DMS153 (cell line): ENCODE measurements at regions not wholly inside any gene's neighbourhood (a gene's known extent, or its start where the extent isn't known, plus 50 kb on each side); places are given as distances from the start of the nearest gene placed in this dataset.
A peak's percentile ranks its signal among the peaks of the same experiment; 100 is the strongest.
"Not testable (repeated sequence)": the region's sequence is repeated elsewhere in the genome, so short reads cannot be mapped to it uniquely, and the experiment has no call there.

Experiments used
- DNase-seq: peaks from one replicate; lab custom pipeline; 2025; lab: John Stamatoyannopoulos, UW

- DNase-seq, result not testable (repeated sequence)
Measured at GRCh38 chr11:3514635-3515424, 127.0 kb downstream of the ART5 start.

DNA sequence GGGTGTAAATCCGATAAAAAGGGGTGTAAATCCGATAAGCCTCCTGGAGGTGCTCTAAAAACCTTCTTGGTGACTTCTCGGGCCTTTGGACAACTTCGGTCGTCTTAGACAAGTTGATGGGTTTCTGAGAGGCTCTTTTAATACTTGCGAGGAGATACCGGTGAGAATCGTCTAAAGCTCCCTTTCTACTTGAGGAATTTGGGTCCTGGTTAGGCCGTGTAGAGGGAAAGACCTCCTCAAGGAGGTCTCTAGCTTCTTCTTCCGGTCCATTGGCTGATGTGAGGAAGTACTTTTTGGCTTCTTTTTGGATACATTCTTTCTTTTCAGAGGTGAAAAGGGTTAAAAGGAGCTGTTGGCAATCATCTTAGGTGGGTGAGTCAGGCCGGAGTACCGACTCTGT is 128.5 kb downstream of the ART5 start:
- DNase-seq, result not testable (repeated sequence)

DNA sequence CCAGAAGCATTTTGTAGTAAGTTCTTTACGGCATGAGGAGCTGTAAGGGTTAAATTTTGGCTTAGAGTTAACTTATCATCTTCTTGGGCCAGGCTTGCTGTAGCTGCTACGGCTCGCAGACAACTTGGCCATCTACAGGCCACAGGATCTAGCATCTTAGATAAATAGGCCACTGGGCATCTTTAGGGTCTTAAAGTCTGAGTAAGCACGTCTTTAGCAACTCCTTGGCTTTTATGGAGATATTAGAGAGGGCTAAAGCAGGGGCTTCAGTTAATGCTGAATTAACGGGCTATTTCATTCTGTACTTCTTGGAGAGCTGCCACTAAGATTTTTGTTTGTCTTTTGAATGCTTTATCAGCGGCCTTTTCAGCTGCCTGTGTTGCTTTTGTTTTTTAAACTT is 129.0 kb downstream of the ART5 start:
- DNase-seq, result not testable (repeated sequence)

GRCh38 chr11:3512133-3512703 is 129.6 kb downstream of the ART5 start:
- DNase-seq, result peak; percentile 10

GRCh38 chr11:3511416-3512132 is 130.2 kb downstream of the ART5 start:
- DNase-seq, result not testable (repeated sequence)

DNA sequence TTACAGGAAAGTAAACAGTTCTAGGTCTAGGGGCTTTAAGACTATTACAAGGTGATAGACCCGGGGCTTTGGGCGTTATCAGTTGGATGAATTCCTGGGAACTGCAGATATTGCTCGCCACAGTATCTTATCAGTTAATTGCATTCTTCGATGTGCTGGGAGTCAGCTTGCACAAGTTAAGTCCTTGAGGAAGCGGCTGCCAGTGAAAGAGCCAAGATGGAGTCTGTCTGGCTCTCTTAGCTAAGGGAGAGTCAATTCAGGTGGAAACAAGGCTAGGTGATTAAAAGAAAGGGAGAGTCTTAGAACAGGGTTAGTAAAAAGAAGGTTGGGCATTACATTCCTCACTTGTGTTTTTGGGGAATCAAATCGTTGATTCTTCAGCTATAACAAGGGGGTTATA is 130.6 kb upstream of the ZNF195 start:
- not testable (repeated sequence) for DNase-seq

DNA sequence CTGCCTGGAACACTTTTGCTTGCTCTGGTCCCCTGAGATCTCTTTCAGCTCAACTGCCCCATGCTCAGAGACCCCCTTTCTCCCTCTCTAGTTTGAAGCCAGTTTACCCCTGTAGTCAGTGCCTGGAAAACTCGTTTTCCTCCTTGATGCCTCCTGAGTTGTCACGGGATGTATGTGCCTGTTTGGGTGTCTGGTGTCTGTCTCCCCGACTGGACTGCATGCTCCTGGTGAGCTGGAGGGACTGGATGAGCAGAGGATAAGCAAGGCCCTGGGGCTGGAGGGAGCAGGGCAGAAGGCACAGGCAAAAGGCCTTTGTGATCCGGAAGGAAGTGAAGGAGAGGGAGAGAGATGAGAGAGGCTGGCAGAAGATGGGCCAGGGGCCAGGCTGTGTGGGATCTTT is 120.3 kb upstream of the ZNF195 start:
- DNase-seq, result not testable (repeated sequence)

GRCh38 chr11:3498356-3498755 is 119.4 kb upstream of the ZNF195 start:
- not testable (repeated sequence) for DNase-seq

DNA sequence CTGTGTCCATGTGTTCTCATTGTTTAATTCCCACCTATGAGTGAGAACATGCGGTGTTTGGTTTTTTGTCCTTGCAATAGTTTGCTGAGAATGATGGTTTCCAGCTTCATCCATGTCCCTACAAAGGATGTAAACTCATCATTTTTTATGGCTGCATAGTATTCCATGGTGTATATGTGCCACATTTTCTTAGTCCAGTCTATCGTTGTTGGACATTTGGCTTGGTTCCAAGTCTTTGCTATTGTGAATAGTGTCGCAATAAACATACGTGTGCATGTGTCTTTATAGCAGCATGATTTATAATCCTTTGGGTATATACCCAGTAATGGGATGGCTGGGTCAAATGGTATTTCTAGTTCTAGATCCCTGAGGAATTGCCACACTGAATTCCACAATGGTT is 114.2 kb upstream of the ZNF195 start:
- not testable (repeated sequence) for DNase-seq

- DNase-seq, result not testable (repeated sequence)
Measured at GRCh38 chr11:3488003-3488402, 109.1 kb upstream of the ZNF195 start.

DNA sequence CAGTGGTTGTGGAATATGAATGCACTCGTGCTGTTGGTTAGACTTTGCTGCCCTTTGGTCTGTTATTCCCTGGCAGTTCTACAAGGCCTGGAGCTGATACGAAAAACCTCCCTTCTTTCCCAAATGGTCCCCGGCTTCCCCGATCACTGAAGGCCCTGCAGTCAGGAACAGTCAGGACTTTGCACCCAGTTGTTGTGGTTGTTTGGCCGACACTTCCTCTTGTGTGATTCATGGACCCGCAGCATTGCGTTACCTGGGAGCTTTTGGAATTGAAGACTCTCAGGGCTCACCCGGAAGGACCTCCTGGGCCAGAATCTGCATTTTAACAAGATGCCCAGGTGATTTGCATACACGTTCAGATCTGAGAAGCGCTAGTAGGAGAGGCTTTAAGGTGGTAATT is 106.8 kb upstream of the ZNF195 start:
- DNase-seq, result not testable (repeated sequence)

DNA sequence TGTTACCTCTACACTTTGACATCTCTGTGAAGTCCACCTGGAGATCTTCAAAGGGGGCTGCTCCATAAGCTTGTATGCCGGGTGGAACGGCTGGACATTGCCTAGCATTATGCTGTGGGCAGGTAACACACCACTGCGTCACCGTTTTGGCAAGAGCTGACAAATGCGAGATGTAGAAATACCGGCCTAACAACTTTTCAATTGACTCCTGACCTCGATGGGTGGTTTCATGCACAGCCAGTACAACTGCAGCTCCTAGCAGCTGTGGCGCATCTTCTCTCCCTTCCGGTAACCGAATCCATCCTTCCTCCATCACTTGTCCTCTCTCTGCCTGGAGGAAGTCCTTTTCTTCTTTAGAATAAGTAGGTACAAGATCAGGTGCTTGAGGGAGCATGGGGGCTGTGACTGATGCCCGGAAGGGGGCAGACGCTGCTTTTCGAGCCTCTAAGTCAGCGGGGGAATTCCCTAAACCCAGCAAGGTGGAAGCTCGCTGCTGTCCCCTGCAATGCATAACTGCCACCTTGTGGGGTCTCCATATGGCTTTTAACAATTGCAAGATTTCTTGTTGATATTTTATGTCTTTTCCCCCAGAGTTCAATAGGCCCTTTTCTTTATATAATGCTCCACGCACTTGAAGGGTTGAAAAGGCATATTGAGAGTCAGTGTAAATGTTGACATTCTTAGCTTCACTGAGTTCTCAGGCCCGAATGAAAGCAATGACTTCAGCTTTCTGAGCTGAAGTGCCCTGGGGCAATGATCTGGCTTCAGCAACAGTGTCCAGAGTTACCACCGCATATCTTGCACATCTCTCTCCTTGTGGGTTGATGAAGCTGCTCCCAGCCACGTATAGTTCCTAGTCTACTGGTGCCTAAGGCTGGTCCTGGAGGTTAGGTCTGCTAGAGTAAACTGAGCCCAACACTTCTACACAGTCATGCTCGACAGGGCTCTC is 98.3 kb upstream of the ZNF195 start:
- peak; percentile 63 for DNase-seq

GRCh38 chr11:3476084-3476936 is 97.4 kb upstream of the ZNF195 start:
- DNase-seq, result peak; percentile 5

GRCh38 chr11:3468963-3469362 is 90.0 kb upstream of the ZNF195 start:
- not testable (repeated sequence) for DNase-seq

GRCh38 chr11:3467599-3467998 is 88.7 kb upstream of the ZNF195 start:
- DNase-seq, result not testable (repeated sequence)

GRCh38 chr11:3455666-3456065 is 76.7 kb upstream of the ZNF195 start:
- not testable (repeated sequence) for DNase-seq

DNA sequence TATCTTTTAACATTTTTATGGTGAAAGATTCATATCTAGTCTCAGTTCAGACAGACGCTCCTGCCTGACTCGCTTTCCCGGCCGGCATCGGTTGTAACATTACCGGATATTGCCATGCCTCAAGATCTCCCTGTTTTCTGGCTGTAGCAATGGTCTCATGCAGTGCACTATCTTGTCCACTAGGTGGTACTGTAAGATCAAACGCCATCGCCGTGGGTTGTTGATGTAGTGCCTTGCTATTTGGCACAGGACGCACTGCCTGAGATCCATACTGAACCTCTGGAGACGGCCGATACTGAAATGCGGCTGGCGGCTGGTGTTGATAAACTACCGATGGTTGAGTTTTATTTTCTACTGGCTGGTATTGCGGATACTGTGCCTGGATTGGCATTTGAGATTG is 75.9 kb upstream of the ZNF195 start:
- peak; percentile 52 for DNase-seq

DNA sequence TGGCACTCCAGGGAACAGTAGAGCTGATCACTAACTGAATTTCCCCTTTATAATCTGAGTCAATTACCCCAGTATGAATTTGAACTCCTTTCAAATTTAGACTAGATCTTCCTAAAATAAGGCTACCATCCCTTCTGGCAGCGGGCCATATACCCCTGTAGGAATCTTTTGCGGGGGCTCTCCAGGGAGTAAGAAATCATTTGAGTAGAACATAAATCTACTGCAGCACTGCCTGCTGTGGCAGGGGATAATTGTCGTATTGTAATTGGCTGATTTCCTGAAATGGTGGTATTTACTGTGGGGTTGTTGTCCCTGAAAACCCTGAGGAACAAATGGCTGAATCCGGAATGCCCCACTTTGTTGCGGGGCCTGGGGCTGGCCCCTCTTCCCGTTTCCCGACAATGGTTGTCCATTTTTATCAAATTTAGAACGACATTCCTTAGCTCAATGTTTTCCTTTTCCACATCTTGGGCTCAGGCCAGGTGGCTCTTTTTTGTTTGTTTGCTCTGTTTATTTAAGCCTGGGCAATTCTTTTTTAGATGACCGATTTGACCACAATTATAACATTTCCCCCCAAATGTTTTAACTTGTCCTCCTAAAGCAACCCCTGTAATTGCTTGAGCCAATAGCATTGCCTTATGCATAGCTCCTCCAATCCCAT is 74.8 kb upstream of the ZNF195 start:
- DNase-seq, result not testable (repeated sequence)

GRCh38 chr11:3450822-3451221 is 71.9 kb upstream of the ZNF195 start:
- DNase-seq, result peak; percentile 1

- not testable (repeated sequence) for DNase-seq
Measured at GRCh38 chr11:3445535-3445934, 66.6 kb upstream of the ZNF195 start.
